Skin of body (tissue), 1 donor: ENCODE measurements at regions not wholly inside any gene's neighbourhood (a gene's known extent, or its start where the extent isn't known, plus 50 kb on each side); places are given as distances from the start of the nearest gene placed in this dataset.

Source experiments
- DNase-seq: peaks from one replicate; lab custom pipeline; 2025; lab: John Stamatoyannopoulos, UW

- DNase-seq: no peak
Observed at GRCh38 chr13:84237143-84237542, 354.9 kb upstream of the SLITRK1 start.

DNA sequence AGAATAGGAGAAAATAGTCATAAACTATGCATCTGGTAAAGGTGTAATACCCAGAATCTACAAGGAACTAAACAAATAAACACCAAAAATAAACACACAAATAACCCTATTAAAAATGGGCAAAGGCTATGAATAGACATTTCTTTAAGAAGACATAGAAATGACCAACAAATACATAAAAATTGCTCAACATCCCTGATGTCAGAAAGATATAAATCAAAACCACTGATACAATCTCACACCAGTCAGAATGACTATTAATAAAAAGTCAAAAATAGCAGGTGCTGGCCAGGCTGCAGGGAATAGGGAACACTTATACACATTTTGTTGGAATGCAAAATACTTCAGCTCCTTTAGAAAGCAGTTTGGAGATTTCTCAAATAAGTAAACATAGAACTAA lies 352.1 kb upstream of the SLITRK1 start:
- no peak for DNase-seq

DNA sequence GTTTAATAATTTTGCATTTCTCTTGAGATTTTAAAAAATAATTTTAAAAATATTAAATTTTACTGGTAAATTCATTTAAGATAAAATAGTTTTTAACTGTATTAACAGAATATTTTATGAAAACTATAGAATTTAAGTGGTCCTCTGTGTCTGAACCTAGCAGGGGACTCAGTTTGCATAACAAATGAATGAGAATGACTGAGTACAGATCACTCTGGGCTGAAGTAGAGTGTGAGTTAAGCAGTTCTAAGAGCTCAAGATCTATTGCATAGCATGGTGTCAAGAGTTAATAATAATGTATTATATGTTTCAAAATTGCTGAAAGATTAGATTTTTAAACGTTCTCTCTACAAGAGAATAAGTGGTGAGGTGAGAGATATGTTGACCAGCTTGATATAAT lies 348.3 kb upstream of the SLITRK1 start:
- no peak for DNase-seq

- DNase-seq: no peak
Observed at GRCh38 chr13:84211048-84211447, 328.8 kb upstream of the SLITRK1 start.

DNA sequence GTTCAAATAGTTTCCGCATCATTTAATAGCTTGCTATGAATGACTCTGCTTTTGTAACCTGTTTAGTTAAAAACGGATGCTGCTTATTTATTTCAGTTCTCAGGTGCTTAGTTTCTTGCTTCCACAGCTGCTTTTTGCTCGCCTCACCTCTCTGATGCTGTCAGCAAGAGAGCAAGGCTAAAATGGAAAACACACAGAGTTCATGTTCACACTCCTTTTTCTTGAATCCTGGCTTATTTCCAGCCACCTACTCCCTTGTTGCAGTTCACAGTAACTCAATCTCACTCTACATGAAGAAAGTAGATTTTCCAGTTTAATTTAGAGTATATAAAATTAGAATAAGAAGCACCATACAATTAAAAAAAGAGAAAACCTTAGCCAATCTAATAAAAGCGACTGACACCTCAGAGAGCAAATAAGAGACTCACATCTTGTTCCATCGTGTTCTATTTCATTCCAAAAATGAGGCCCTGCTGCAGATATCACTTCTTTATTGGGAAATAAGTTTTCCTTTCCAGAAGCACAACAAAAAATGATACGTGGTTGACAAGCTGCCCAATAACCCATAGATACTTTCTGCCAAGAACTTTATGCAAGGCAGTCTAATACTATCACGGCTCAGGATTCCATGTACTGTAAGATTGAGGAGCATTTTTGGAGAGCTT lies 326.1 kb upstream of the SLITRK1 start:
- DNase-seq: peak; percentile 69

DNA sequence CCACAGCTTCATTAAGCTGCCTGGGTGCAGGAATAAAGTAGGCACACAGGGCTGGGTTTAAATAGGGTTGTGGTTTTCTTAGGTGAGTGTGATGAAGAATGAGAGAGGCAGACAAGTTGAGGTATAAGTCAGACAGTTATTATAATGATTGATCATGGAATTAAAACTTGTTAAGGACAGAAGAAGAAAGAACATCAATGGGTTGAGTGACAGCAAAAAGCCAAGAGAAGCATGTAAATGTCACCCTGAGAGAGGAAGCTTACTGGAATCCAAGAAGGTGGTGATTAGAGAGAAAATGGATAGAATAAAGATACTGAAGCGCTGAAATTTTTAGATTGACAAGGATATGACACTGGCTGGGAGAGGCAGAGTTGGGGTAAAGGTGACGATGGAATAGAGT lies 325.2 kb upstream of the SLITRK1 start:
- DNase-seq: no peak

DNA sequence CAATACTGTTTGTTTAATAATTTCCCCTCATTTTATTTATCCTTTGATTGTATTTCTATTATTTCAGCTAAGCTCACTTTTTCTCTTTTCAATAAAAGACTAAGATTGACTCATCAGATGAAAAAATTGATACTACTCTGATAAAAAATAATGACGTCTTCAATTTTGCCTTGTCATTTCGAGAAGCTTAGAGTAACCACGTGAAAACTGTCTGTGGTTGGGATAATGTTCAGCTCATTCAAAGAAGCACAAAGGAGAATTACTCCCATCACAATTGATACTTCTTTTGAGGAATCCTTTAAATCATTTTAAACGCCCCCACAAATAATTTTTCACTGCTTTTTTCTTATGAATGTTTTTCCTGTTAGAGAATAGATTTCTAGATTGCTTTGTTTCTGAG lies 318.7 kb upstream of the SLITRK1 start:
- no peak for DNase-seq

DNA sequence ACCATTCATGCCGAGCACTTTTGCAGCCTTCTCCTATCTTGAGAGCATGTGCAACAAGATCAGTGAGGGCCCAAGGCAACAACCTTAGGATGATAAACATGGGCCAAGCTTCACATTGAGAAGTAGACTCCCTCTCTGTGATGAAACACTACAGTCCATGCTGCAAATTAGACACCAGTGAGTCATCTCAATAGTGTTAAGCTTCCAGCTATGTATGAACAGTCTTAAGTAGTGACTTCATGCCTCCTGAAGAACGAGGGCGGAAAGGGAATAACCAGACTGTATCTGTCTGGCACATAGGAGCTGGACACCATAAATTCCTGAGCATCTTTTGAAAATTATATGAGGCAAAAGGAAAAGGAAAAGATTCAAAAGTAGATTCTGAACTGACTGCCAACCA lies 309.9 kb upstream of the SLITRK1 start:
- DNase-seq: no peak

DNA sequence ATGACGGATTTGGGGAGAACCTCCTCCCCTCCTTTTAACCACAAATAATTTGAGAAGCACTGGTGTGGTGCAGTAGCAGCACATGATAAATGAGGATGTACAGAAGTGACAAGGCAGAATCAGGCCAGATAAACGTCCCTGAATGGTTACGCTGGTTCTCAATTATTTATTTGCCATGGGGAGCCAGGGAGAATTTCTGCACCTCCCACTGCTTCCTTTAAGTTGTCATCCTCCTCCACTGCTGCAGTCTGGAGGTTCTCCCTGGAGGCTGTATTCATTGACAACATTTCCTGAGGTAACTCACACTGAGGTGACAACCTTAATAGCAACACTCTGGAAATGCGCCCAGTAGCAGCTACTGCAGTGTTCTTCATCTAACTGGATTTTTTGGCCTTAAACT lies 308.9 kb upstream of the SLITRK1 start:
- no peak for DNase-seq

- DNase-seq: no peak
Observed at GRCh38 chr13:84187626-84188025, 305.4 kb upstream of the SLITRK1 start.

GRCh38 chr13:84139561-84140158 lies 257.4 kb upstream of the SLITRK1 start:
- DNase-seq: no peak

DNA sequence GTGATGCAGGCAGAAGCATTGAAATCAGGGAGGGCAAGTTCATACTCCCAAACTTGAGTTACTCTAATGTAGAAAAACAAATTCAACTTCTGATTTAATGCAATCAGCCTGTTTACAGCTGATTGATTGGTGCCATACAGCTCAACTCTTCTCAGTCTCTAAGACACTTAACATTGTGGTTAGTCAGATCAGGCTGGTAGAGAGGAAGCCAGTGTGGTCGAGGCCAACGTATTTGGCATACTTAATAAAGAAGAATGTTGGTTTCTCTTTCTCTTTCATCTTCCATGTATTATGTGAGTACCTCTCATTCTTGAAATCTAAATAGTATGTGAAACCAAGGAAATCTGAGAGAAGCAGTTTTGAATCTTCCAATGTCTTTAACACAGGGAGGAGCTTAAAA lies 255.0 kb upstream of the SLITRK1 start:
- no peak for DNase-seq

DNA sequence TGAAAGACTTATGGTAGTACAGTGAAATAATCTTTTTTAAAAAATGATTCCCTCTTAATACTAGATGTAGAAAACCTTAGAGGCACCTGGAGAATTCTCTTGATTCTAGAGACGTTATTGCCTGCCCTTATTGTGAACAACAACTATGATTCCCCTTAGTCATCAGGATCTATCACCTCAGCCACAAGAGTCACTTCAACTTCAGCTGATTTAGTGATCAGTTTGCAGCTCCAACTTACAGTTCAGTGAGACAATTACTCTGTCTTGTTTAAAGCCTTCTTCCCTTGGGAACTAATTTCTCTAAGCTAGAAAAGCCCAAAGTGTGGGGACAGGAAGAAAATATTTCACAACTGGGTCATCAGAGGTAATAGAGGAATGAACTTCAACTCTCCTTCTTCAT lies 254.3 kb upstream of the SLITRK1 start:
- DNase-seq: no peak

- DNase-seq: no peak
Observed at GRCh38 chr13:84132491-84132890, 250.2 kb upstream of the SLITRK1 start.

DNA sequence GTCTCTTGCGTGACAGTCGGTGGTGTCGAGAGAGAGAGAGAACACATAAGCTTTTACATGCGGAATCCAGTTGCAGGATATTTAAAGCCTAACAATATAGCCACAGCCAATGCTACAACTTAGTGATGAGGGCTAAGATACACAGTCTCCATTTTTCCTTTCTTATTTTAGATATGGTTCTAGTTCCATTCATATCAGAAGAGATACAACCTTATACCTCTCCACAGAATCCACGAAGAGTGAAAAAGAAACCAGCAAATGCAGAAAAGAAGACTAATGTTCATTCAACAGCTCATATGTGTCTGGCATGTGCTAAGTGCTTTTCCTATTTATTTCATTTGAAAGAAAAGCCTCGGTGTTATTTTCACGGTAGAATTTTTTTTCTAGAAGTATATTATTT lies 249.0 kb upstream of the SLITRK1 start:
- no peak for DNase-seq

- no peak for DNase-seq
Observed at GRCh38 chr13:84130495-84131114, 248.3 kb upstream of the SLITRK1 start.

DNA sequence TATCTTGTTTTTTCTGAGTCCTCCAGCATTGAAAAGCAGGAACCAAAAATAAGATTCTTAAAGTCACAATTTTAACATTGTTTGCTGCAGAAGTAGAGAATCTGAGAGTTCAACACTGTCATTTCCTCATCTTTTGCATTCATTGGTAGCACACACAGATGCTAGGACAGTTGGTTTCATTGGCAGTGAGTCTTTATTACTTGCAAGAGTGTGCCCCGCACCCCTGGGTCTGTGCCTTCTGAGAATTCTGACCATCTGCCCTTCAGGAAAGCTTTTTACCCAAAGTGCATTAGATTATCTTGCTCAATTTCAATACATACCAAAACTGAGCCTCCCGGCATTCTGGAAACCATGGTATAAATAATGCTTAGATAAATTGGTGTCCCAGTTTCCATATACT lies 247.7 kb upstream of the SLITRK1 start:
- no peak for DNase-seq

DNA sequence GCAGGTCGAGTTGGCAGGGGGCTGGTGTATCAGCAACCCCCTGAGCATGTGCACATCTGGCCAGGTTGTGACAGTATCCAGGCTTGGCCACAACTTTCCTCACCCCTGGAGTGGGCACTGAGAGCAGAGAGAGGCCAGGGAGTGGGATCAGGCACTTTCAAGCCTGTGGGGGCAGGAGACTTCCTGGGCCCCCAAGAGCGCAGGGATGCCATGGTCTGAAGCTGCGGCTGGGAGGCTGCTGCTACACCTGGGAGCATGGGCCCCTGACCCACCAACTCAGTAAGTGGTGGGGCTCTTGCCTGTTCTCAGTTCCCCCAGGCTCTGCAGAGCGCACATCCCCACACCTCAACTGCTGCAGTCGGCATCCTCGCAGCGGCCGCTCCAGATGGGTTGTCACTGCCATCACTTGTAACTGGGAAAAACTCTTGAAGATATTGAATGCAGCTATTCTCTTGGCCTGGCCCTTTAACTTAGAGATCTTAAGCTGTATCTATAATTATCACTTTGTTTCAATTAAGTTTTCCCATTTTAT lies 245.4 kb upstream of the SLITRK1 start:
- no peak for DNase-seq

GRCh38 chr13:84126671-84127171 lies 244.4 kb upstream of the SLITRK1 start:
- no peak for DNase-seq

GRCh38 chr13:84121456-84121855 lies 239.2 kb upstream of the SLITRK1 start:
- no peak for DNase-seq

GRCh38 chr13:84118839-84119409 lies 236.7 kb upstream of the SLITRK1 start:
- no peak for DNase-seq

DNA sequence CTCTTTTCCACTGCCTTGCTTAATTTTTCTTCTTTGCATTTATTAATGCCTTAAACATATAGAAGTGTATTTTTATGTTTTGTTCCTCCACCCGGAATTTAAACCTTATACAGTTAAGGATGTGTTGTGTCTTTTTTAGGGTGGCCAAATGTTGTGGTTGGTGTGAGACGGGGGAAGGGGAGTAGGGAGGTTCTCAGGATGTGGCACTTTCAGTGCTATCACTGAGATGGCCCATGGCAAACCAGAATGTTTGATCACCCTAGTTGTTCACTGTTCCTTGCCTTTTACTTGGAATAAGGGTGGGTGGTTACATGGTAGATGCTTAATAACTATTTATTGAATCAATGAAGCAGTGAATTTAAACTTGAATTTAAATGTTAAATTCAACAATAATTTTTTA lies 216.0 kb upstream of the SLITRK1 start:
- DNase-seq: no peak
